GM12865 (cell line): ENCODE measurements at regions not wholly inside any gene's neighbourhood (a gene's known extent, or its start where the extent isn't known, plus 50 kb on each side); places are given as distances from the start of the nearest gene placed in this dataset.

Experiments
- DNase-seq: peaks from one replicate; pipeline ENCODE4 v3.0.0; 2010; ENCODE audit warnings: low read depth
- H3K4me3 ChIP-seq: 2 replicates; pipeline ENCODE4 v1.5.1; 2011; ENCODE audit warnings: mild to moderate bottlenecking, low read depth, low read length, control low read depth
- CTCF ChIP-seq: IDR thresholded peaks from 2 replicates; pipeline ENCODE4 v1.5.1; 2011; ENCODE audit warnings: low read length, control low read depth, low read depth, inconsistent platforms; ENCODE audit not compliant: insufficient read depth; ENCODE audit errors: missing control alignments

DNA sequence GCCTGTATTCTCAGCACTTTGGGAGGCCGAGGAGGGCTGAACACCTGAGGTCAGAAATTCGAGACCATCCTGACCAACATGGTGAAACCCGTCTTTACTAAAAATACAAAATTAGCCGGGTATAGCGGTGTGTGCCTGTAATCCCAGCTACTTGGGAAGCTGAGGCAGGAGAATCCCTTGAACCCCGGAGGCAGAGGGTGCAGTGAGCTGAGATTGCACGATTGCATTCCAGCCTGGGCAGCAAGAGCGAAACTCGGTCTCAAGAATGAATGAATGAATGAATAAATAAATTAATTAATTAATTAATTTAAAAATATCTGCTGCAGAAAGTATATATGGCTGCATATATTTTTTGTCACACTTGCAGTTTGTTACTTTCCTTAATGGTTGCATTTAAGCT is 781.8 kb downstream of the DNAJB9 start:
- no peak for TF ChIP-seq CTCF

GRCh38 chr7:109354000-109354399 is 784.3 kb downstream of the DNAJB9 start:
- DNase-seq: no peak
- H3K4me3 ChIP-seq: no peak overlapping the region
- no peak for TF ChIP-seq CTCF

More for the DNA sequence above, 781.8 kb downstream of the DNAJB9 start:
- H3K4me3 ChIP-seq: no peak overlapping the region
- DNase-seq: no peak

GRCh38 chr7:109354552-109354951 is 784.9 kb downstream of the DNAJB9 start:
- DNase-seq: no peak
- no peak overlapping the region for H3K4me3 ChIP-seq
- no peak for TF ChIP-seq CTCF

- TF ChIP-seq CTCF: no peak
- no peak overlapping the region for H3K4me3 ChIP-seq
- DNase-seq: no peak
Observed at GRCh38 chr7:109375823-109376222, 806.1 kb downstream of the DNAJB9 start.

- no peak overlapping the region for H3K4me3 ChIP-seq
- TF ChIP-seq CTCF: no peak
- DNase-seq: no peak
Observed at GRCh38 chr7:109376576-109376975, 806.9 kb downstream of the DNAJB9 start.

- no peak overlapping the region for H3K4me3 ChIP-seq
- DNase-seq: no peak
- no peak for TF ChIP-seq CTCF
Observed at GRCh38 chr7:109377076-109377884, 807.6 kb downstream of the DNAJB9 start.

- H3K4me3 ChIP-seq: no peak overlapping the region
- no peak for TF ChIP-seq CTCF
- no peak for DNase-seq
Observed at GRCh38 chr7:109386959-109387358, 817.3 kb downstream of the DNAJB9 start.
